ENCODE measurements at regions not wholly inside any gene's neighbourhood (a gene's known extent, or its start where the extent isn't known, plus 50 kb on each side); places are given as distances from the start of the nearest gene placed in this dataset.

GRCh38 chr12:97324471-97324870, 138.1 kb upstream of the RMST start:
- no peak for TF ChIP-seq CTCF (IDR thresholded peaks at IDR 0.05; ENCODE audit: low read depth, low read length, missing control alignments)
- no peak for DNase-seq (ENCODE audit: low read depth)
- no peak overlapping the region for H3K4me3 ChIP-seq (ENCODE audit: low read depth, low read length)

- no peak for DNase-seq (ENCODE audit: low read depth)
- TF ChIP-seq CTCF (IDR thresholded peaks at IDR 0.05; ENCODE audit: low read depth, low read length, missing control alignments), result no peak
- H3K4me3 ChIP-seq (ENCODE audit: low read depth, low read length), result no peak overlapping the region
These were observed 127.5 kb upstream of the RMST start for GRCh38 chr12:97335115-97335514.

- H3K4me3 ChIP-seq (ENCODE audit: low read depth, low read length), result no peak overlapping the region
- TF ChIP-seq CTCF (IDR thresholded peaks at IDR 0.05; ENCODE audit: low read depth, low read length, missing control alignments), result no peak
- DNase-seq (ENCODE audit: low read depth), result no peak
These were observed 125.5 kb upstream of the RMST start for GRCh38 chr12:97336900-97337751.

- TF ChIP-seq CTCF (IDR thresholded peaks at IDR 0.05; ENCODE audit: low read depth, low read length, missing control alignments), result no peak
These were observed 120.5 kb upstream of the RMST start for GRCh38 chr12:97342130-97342529.

GRCh38 chr12:97347956-97348355, 114.6 kb upstream of the RMST start:
- no peak for DNase-seq (ENCODE audit: low read depth)
- H3K4me3 ChIP-seq (ENCODE audit: low read depth, low read length), result no peak overlapping the region
- no peak for TF ChIP-seq CTCF (IDR thresholded peaks at IDR 0.05; ENCODE audit: low read depth, low read length, missing control alignments)

More at GRCh38 chr12:97342130-97342529, 120.5 kb upstream of the RMST start:
- DNase-seq (ENCODE audit: low read depth), result no peak
- H3K4me3 ChIP-seq (ENCODE audit: low read depth, low read length), result no peak overlapping the region

GRCh38 chr12:97358361-97358760, 104.2 kb upstream of the RMST start:
- no peak overlapping the region for H3K4me3 ChIP-seq (ENCODE audit: low read depth, low read length)
- no peak for TF ChIP-seq CTCF (IDR thresholded peaks at IDR 0.05; ENCODE audit: low read depth, low read length, missing control alignments)
- DNase-seq (ENCODE audit: low read depth), result no peak
